ENCODE measurements at regions not wholly inside any gene's neighbourhood (a gene's known extent, or its start where the extent isn't known, plus 50 kb on each side); places are given as distances from the start of the nearest gene placed in this dataset.

DNA sequence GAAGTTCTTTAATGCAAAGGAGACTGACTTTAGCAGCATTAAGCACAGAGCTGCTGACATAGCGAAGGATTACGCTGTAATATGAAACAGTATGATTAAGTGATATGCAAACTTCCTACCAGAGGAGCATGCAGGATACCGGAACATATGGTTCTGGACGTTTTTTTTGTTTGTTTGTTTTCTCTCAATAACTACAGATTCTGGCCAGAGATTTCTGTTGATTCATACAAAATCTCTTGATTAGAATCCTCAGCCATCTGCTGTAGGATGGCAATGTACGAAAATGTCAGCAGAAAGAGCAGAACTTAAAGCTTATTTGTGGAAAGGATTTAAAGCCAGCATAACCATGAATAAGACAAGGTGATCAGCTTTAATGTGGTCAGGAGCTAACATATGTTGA, 970.7 kb downstream of the KCNT2 start:
- no peak for ATAC-seq
- H3K79me2 ChIP-seq (ENCODE audit: insufficient read depth, low read length): no peaks in the 10 kb centered on the region
- no peaks in the 10 kb centered on the region for H3K9me3 ChIP-seq (ENCODE audit: control insufficient read depth in 1 of 2, insufficient read depth in 1 of 2, low read depth in 1 of 2, low read length in 2 of 2)
- DNase-seq (ENCODE audit: low read depth, low spot score): no peak
- peak overlapping the region; percentile 50 for H2AFZ ChIP-seq (ENCODE audit: low read depth, low read length, poor library complexity, severe bottlenecking)
- BruUV-seq (replicated peaks): no TSS peak
- CTCF ChIA-PET: no interaction called here
- H3K4me2 ChIP-seq (ENCODE audit: low read length): no peak overlapping the region
- POLR2A ChIA-PET: no interaction called here
- H3K36me3 ChIP-seq (ENCODE audit: control insufficient read depth in 1 of 2, insufficient read depth in 2 of 2, low read length in 2 of 2): no peaks in the 10 kb centered on the region
- H3K27me3 ChIP-seq (ENCODE audit: insufficient read depth, low read length): no peaks in the 10 kb centered on the region
- H4K20me1 ChIP-seq (ENCODE audit: insufficient read depth): no peaks in the 10 kb centered on the region
- TF ChIP-seq SRF (IDR thresholded peaks at IDR 0.05; ENCODE audit: low read depth) (no peak), POLR2AphosphoS5 (IDR thresholded peaks at IDR 0.05; ENCODE audit: low read depth, low read length) (no peak), TCF7L2 (IDR thresholded peaks at IDR 0.05; ENCODE audit: borderline replicate concordance, extremely low read depth, insufficient read depth, insufficient read length) (no peak), FOSL1 (IDR thresholded peaks at IDR 0.05; ENCODE audit: low read depth) (no peak), RAD21 (IDR thresholded peaks at IDR 0.05; ENCODE audit: low read depth) (no peak), ZNF274 (IDR thresholded peaks at IDR 0.05; ENCODE audit: low read depth, low read length) (no peak), ZFX (IDR thresholded peaks at IDR 0.05) (no peak), JUND (IDR thresholded peaks at IDR 0.05) (no peak), POLR2A (IDR thresholded peaks at IDR 0.05; ENCODE audit: borderline replicate concordance, extremely low read depth, insufficient read depth, insufficient read length) (no peak), ELF1 (IDR thresholded peaks at IDR 0.05; ENCODE audit: borderline replicate concordance, low read depth) (no peak), CBX3 (IDR thresholded peaks at IDR 0.05; ENCODE audit: low read depth) (no peak)
- TF ChIP-seq, protein P1, sequence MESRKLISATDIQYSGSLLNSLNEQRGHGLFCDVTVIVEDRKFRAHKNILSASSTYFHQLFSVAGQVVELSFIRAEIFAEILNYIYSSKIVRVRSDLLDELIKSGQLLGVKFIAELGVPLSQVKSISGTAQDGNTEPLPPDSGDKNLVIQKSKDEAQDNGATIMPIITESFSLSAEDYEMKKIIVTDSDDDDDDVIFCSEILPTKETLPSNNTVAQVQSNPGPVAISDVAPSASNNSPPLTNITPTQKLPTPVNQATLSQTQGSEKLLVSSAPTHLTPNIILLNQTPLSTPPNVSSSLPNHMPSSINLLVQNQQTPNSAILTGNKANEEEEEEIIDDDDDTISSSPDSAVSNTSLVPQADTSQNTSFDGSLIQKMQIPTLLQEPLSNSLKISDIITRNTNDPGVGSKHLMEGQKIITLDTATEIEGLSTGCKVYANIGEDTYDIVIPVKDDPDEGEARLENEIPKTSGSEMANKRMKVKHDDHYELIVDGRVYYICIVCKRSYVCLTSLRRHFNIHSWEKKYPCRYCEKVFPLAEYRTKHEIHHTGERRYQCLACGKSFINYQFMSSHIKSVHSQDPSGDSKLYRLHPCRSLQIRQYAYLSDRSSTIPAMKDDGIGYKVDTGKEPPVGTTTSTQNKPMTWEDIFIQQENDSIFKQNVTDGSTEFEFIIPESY (IDR thresholded peaks at IDR 0.05; ENCODE audit: extremely low read depth, insufficient replicate concordance, low read length): no peak
- H3K9ac ChIP-seq (ENCODE audit: low read length): no peak overlapping the region
- intact Hi-C loops (cut with micrococcal nuclease): no loop called here
- H3K4me3 ChIP-seq (replicated peaks in 1 of 2; ENCODE audit: low read depth in 1 of 2, low read length in 2 of 2): no peak overlapping the region
- no peaks in the 10 kb centered on the region for H3K4me1 ChIP-seq (ENCODE audit: control insufficient read depth in 1 of 2, insufficient read depth in 2 of 2, low read length in 2 of 2)
- H3K9me2 ChIP-seq (ENCODE audit: insufficient read depth): no peaks in the 10 kb centered on the region
- RAD21 ChIA-PET (ENCODE audit: low non-redundant PET in 1 of 2, low total read pairs in 2 of 2, uncharacterized antibody in 2 of 2, unreplicated experiment in 2 of 2): no interaction called here
- no peak overlapping the region for H3K27ac ChIP-seq (ENCODE audit: low read depth, low read length)

Measured in HCT116 (cell line).